ENCODE measurements at regions not wholly inside any gene's neighbourhood (a gene's known extent, or its start where the extent isn't known, plus 50 kb on each side); places are given as distances from the start of the nearest gene placed in this dataset.
"Not testable (repeated sequence)": the region's sequence is repeated elsewhere in the genome, so short reads cannot be mapped to it uniquely, and the experiment has no call there.

DNA sequence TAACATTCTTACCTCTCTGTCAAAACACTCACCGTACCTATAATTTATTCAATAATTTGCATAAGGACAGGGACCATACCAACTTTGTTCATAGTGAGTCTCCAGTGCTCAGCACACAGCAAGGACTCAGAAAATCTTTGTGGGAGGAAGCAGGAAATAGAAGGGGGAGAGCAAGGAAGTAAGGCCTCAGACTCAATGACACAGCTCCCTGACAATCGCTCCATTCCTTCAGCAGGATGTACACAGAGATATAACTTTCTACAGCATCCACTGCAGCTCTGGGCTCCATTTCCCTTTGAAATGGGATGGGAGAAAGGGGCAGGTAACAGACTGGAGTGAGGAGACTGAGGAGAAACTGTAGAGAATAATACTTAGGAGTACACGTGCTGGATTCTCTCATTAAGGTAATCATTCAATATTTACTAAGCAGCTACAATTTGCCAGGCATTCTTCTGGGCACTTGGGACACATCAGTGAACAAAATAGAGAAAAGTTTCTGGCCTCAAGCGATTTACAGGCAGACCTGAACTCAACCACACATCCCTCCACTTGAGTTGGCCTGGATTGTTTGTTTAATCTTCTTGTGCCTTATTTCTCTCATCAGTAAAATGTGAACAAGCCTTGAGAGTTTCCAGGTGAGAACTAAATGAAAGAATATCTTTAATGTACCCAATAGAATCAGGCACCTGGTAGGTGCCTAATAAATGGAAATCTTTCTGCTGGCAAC is 330.3 kb upstream of the THBS1 start:
- DNase-seq (ENCODE audit: low spot score) = no peak

GRCh38 chr15:39251413-39252133 is 329.3 kb upstream of the THBS1 start:
- no peak for DNase-seq (ENCODE audit: low spot score)

DNA sequence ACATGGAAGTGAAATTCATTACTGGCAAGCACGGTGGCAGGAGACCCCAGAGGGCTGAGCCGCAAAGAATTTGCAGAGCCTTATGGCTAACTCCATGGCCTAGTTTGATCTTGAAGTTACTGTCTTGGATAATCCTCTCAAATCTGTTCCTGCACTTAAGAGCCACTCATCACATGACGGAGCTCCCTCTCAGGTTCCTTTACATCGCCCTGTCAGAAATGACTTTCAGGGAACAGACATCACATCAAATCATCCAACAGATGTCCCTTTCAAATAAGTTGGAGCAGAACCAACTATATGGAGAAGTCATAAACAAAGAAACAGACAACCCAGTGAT is 328.8 kb upstream of the THBS1 start:
- no peak for DNase-seq (ENCODE audit: low spot score)

- DNase-seq (ENCODE audit: low spot score) = no peak
These were observed 327.3 kb upstream of the THBS1 start for GRCh38 chr15:39253552-39253951.

GRCh38 chr15:39254181-39254580 is 326.7 kb upstream of the THBS1 start:
- no peak for DNase-seq (ENCODE audit: low spot score)

- DNase-seq (ENCODE audit: low spot score) = no peak
These were observed 325.1 kb upstream of the THBS1 start for GRCh38 chr15:39255760-39256159.

GRCh38 chr15:39260391-39260790 is 320.5 kb upstream of the THBS1 start:
- DNase-seq (ENCODE audit: low spot score) = no peak

DNA sequence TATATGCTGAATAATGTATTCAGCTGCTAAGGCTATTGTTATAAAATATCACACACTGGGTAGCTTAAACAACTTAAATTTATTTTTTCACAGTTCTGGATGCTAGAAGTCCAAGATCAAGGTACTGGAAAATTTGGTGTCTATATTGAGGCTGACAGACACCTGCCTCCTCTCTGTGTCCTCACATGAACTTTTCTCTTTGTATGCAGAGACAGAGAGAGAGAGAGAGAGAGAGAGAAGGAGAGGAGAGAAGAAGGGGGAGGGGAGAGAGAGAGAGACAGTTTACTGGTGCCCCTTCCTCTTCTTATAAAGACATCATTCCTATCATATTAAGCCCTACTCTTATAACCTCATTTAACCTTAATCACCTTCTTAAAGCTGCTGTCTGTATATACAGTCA is 320.1 kb upstream of the THBS1 start:
- no peak for DNase-seq (ENCODE audit: low spot score)

DNA sequence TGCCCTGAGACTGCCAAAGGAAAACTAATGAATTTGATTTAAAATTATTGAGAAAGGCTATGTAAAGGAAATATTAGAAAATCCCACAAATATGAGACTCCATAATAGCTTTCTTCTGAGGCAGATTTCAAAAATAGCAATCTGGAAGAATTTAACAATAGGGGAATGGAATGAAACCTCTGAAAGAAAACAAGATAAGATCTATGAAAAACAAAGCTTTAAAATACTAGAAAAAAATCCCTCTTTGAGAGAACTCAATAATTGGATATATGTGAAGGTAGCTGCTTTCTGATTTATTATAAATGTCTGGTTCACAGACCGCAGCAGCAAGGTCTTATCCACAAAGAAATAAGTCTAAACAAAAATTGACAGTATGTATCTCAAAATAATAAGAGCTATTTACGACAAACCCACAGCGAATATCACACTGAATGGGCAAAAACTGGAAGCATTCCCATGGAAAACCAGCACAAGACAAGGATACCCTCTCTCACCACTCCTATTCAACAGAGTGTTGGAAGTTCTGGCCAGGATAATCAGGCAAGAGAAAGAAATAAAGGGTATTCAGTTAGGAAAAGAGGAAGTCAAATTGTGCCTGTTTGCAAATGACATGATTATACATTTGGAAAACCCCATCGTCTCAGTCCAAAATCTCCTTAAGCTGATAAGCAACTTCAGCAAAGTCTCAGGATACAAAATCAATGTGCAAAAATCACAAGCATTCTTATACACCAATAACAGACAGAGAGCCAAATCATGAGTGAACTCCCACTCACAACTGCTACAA is 319.3 kb upstream of the THBS1 start:
- DNase-seq (ENCODE audit: low spot score) = not testable (repeated sequence)

DNA sequence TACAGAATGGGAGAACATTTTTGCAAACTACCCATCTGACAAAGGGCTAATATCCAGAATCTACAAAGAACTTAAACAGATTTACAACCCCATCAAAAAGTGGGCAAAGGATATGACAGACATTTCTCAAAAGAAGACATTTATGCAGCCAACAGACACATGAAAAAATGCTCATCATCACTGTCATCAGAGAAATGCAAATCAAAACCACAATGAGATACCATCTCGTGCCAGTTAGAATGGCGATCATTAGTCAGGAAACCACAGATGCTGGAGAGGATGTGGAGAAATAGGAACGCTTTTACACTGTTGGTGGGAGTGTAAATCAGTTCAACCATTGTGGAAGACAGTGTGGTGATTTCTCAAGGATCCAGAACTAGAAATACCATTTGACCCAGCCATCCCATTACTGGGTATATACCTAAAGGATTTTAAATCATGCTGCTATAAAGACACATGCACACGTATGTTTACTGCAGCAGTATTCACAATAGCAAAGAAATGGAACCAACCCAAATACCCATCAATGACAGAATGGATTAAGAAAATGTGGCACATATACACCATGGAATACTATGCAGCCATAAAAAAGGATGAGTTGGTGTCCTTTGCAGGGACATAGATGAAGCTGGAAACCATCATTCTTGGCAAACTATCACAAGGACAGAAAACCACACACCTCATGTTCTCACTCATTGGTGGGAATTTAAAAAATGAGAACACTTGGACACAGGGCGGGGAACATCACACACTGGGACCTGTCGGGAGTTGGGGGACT is 317.7 kb upstream of the THBS1 start:
- DNase-seq (ENCODE audit: low spot score) = not testable (repeated sequence)

DNA sequence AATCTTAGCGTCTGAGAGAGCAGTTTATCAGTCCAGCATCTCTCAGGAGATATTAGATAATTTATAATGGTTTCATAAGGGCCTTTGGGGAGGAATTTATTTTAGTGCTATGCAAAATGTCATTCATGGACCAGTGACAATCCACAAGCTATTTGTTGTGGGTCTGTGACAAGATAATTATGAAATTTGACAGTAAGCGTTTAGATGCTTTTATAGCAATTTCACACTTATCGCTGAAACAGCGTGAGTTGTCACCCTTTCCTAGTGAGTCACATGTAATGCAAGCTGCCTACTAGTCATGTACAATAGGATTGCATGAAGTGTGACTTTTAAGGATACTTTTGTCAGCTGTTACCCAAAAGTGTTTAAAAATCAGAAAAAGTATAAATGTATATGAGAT is 315.6 kb upstream of the THBS1 start:
- DNase-seq (ENCODE audit: low spot score) = no peak

GRCh38 chr15:39266890-39267289 is 314.0 kb upstream of the THBS1 start:
- DNase-seq (ENCODE audit: low spot score) = no peak

DNA sequence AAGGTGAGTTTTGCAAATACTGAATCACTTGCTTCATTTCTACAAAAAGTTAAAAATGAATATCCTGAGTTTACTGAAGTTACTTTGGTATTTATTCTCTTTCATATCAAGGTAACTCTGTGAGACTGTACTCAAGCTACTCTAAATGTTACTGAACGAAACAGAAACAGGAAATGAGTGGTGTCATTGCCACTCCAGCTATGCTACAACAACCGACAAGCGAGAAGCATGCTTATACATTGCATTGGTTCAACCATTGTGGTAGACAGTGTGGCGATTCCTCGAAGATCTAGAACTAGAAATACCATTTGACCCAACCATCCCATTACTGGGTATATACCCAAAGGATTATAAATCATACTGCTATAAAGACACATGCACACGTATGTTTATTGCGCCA is 313.2 kb upstream of the THBS1 start:
- DNase-seq (ENCODE audit: low spot score) = no peak

- DNase-seq (ENCODE audit: low spot score) = no peak
These were observed 311.5 kb upstream of the THBS1 start for GRCh38 chr15:39269352-39269751.

GRCh38 chr15:39269821-39270220 is 311.1 kb upstream of the THBS1 start:
- DNase-seq (ENCODE audit: low spot score) = no peak

DNA sequence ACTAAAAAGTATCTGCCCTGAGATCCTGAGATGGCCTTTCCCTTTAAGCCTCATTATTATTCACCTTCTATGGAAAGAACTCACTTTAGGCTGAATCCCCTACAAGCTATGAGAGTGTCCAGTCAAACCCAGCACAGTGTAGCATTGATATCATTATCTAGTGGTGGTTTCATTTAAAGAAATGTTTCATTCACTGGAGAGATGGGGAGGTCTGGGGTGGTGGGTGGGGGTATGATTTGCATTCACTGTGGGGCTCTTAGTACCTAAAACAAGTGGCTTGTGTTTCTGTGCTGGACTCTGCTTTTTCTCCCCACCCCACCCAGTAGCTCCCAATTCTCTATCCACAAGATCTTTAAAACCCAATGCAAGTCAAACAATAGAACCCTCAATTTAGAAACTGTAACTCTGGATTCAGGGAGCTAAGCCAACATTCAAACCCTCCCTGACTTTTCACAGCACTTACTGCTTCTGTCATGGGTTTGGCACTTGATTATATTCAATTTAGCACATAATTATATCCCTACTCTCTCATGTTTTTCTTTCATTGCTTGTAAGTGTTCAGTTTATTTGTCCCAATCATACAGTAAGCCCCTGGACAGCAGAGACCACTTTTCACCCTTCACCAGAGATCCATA is 310.5 kb upstream of the THBS1 start:
- DNase-seq (ENCODE audit: low spot score) = no peak

- DNase-seq (ENCODE audit: low spot score) = peak; percentile 73
These were observed 309.9 kb upstream of the THBS1 start for GRCh38 chr15:39270934-39271333.

DNA sequence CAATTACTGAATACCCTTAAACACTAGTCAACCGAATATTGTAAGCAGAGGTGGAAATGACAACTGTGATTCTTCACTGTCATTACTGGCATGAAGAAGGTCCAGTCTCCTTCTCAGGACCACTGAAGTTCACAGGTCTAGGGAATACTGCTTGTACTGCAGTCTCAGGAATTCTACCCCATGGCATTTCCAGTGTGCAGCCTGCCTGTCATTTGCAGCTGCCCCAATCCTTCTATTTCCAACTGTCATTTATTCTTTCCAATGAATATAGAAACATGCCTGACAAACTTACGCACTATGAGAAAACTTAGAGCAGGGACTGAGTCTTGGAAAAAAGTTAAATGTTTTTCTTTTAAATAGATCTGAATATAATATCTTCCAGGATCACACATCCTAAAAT is 308.0 kb upstream of the THBS1 start:
- DNase-seq (ENCODE audit: low spot score) = no peak

- no peak for DNase-seq (ENCODE audit: low spot score)
These were observed 307.0 kb upstream of the THBS1 start for GRCh38 chr15:39273717-39274411.

- no peak for DNase-seq (ENCODE audit: low spot score)
These were observed 305.8 kb upstream of the THBS1 start for GRCh38 chr15:39275066-39275465.

- DNase-seq (ENCODE audit: low spot score) = no peak
These were observed 301.6 kb upstream of the THBS1 start for GRCh38 chr15:39279311-39279710.
